IMR-90 (cell line): ENCODE measurements at regions not wholly inside any gene's neighbourhood (a gene's known extent, or its start where the extent isn't known, plus 50 kb on each side); places are given as distances from the start of the nearest gene placed in this dataset.

Experiments used
- BHLHE40 ChIP-seq: fragments of 150-350 bp; IDR thresholded peaks from 2 replicates; pipeline ENCODE4 v1.6.1; 2016; ENCODE audit warnings: mild to moderate bottlenecking, low read depth, low read length
- CTCF ChIP-seq: conservative IDR thresholded peaks from 2 replicates; pipeline ENCODE4 v1.5.1; 2012; ENCODE audit warnings: mild to moderate bottlenecking, low read depth, low read length, improper control_type of control experiment
- POLR2A ChIP-seq: IDR thresholded peaks from 2 replicates; pipeline ENCODE4 v1.6.1; 2012; ENCODE audit warnings: mild to moderate bottlenecking, low read depth, low read length
- RAD21 ChIP-seq: IDR thresholded peaks from 2 replicates; pipeline ENCODE4 v1.6.1; 2012; ENCODE audit warnings: low read length, improper control_type of control experiment

GRCh38 chr2:19811186-19811585 is 90.6 kb downstream of the TTC32 start:
- TF ChIP-seq CTCF (no peak), POLR2A (no peak), RAD21 (no peak), BHLHE40 (no peak)
